PC-9 (cell line): ENCODE measurements at regions not wholly inside any gene's neighbourhood (a gene's known extent, or its start where the extent isn't known, plus 50 kb on each side); places are given as distances from the start of the nearest gene placed in this dataset.

Source experiments
- CTCF ChIP-seq: fragments of 200-600 bp; sonication (generic); conservative IDR thresholded peaks from 2 replicates; pipeline ENCODE4 v1.6.1; 2017; ENCODE audit warnings: mixed run types, antibody characterized with exemption, mild to moderate bottlenecking, moderate library complexity
- EZH2 ChIP-seq: fragments of 200-600 bp; sonication (generic); IDR thresholded peaks from 2 replicates; pipeline ENCODE4 v1.8.0; 2017; ENCODE audit warnings: antibody characterized with exemption, low read depth

- TF ChIP-seq CTCF: no peak
- no peak for TF ChIP-seq EZH2
These were observed 432.1 kb downstream of the GLRX3 start for GRCh38 chr10:130568246-130568645.
